Activated B cell treated with CpG ODN at 0.5 μM for 24 hours (primary cell): ENCODE measurements at regions not wholly inside any gene's neighbourhood (a gene's known extent, or its start where the extent isn't known, plus 50 kb on each side); places are given as distances from the start of the nearest gene placed in this dataset.

ENCODE experiments used
- ATAC-seq: fragments of 200-7000 bp; cut with Tn5 transposase; one replicate; pipeline ENCODE4 v1.10.0; 2021; ENCODE audit warnings: low read depth, mild to moderate bottlenecking, moderate library complexity
- CTCF ChIA-PET: fragments of 350-600 bp; sonication (Branson Sonifier 250); formaldehyde crosslinking; loops from one replicate; lab custom pipeline; 2021; ENCODE audit warnings: antibody characterized with exemption; lab: Charles Lee
- POLR2A ChIA-PET: fragments of 350-600 bp; sonication (Branson Sonifier 250); formaldehyde crosslinking; loops from one replicate; lab custom pipeline; 2021; ENCODE audit warnings: antibody characterized with exemption; lab: Charles Lee
- DNase-seq: peaks from one replicate; pipeline ENCODE4 v3.0.0; 2022
- H3K27ac Mint-ChIP-seq: one replicate; pipeline ENCODE4 v1.8.0; 2020; ENCODE audit warnings: mixed read lengths
- H3K27me3 Mint-ChIP-seq: one replicate; pipeline ENCODE4 v1.8.0; 2021; ENCODE audit warnings: mixed read lengths
- H3K36me3 Mint-ChIP-seq: one replicate; pipeline ENCODE4 v1.8.0; 2021; ENCODE audit warnings: low read depth, mixed read lengths
- H3K4me1 Mint-ChIP-seq: one replicate; pipeline ENCODE4 v1.8.0; 2021; ENCODE audit warnings: mixed read lengths
- H3K4me3 Mint-ChIP-seq: one replicate; pipeline ENCODE4 v1.8.0; 2020; ENCODE audit warnings: mild to moderate bottlenecking, mixed read lengths
- H3K9me3 Mint-ChIP-seq: one replicate; pipeline ENCODE4 v1.8.0; 2020; ENCODE audit warnings: mixed read lengths
- intact Hi-C: fragments of 100-400 bp; cut with micrococcal nuclease; formaldehyde crosslinking; loops from one replicate; pipeline ENCODE4 v1.15.1; 2024
- TF ChIP-seq, protein P1 (sequence below): fragments of 200-600 bp; IDR thresholded peaks from one replicate; pipeline ENCODE4 v1.8.0; 2022; ENCODE audit warnings: antibody characterized with exemption, mild to moderate bottlenecking

DNA sequence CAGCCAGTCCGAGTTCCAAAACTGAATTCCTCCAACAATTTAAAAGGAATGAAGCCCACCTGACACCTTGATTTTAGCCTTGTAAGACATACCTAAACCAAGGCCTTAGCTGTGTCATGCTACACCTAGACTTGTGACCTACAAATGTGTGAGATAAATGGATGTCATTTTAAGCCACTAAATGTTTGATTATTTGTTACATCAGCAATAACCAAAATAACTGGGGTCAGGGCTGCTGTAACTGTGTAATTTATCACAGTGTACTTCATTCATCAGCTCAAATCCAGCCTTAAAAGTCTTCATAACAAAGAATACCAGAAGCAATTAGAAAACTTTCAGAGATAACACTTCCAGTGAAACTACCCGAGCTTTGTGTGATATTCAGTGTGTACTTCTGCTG lies 673.0 kb upstream of the ANO3 start:
- H3K36me3 Mint-ChIP-seq = no peaks in the 10 kb centered on the region
- intact Hi-C loops = no loop called here

DNA sequence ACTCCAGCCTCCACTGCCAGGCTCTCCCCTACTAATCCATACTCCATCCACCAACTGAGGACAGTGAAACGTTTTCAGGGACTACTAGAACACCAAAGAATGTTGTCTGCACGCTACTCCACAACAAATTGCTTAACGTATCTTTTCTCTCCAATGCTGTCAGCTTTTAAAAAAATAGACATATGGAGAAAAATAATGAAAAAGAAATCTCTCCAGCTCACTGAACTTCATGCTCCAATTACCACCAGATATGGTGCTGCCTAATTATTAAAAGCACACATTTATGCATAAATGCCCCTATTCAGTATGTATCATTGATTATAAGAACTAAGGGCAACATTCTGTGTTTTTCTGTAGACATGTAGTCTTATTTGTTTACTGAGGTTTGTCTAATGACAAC lies 672.2 kb upstream of the ANO3 start:
- CTCF ChIA-PET = no interaction called here
- no peaks in the 10 kb centered on the region for H3K4me1 Mint-ChIP-seq
- ATAC-seq (no peak), DNase-seq (no peak)
- no peak overlapping the region for H3K27ac Mint-ChIP-seq
- TF ChIP-seq, protein P1, sequence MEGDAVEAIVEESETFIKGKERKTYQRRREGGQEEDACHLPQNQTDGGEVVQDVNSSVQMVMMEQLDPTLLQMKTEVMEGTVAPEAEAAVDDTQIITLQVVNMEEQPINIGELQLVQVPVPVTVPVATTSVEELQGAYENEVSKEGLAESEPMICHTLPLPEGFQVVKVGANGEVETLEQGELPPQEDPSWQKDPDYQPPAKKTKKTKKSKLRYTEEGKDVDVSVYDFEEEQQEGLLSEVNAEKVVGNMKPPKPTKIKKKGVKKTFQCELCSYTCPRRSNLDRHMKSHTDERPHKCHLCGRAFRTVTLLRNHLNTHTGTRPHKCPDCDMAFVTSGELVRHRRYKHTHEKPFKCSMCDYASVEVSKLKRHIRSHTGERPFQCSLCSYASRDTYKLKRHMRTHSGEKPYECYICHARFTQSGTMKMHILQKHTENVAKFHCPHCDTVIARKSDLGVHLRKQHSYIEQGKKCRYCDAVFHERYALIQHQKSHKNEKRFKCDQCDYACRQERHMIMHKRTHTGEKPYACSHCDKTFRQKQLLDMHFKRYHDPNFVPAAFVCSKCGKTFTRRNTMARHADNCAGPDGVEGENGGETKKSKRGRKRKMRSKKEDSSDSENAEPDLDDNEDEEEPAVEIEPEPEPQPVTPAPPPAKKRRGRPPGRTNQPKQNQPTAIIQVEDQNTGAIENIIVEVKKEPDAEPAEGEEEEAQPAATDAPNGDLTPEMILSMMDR = no peak
- POLR2A ChIA-PET = no interaction called here
- no peaks in the 10 kb centered on the region for H3K27me3 Mint-ChIP-seq
- H3K4me3 Mint-ChIP-seq = no peak overlapping the region
- peaks cover 3% of the 10 kb centered on the region for H3K9me3 Mint-ChIP-seq
- intact Hi-C loops = no loop called here
- no peaks in the 10 kb centered on the region for H3K36me3 Mint-ChIP-seq

More for the DNA sequence above, 673.0 kb upstream of the ANO3 start:
- Mint-ChIP-seq H3K4me1 (no peaks in the 10 kb centered on the region), H3K4me3 (no peak overlapping the region), H3K27ac (no peak overlapping the region), H3K27me3 (no peaks in the 10 kb centered on the region), H3K9me3 (peaks cover 3% of the 10 kb centered on the region)
- ChIA-PET CTCF (no interaction called here), POLR2A (no interaction called here)
- DNase-seq (no peak), ATAC-seq (no peak)
- TF ChIP-seq, protein P1 = no peak

DNA sequence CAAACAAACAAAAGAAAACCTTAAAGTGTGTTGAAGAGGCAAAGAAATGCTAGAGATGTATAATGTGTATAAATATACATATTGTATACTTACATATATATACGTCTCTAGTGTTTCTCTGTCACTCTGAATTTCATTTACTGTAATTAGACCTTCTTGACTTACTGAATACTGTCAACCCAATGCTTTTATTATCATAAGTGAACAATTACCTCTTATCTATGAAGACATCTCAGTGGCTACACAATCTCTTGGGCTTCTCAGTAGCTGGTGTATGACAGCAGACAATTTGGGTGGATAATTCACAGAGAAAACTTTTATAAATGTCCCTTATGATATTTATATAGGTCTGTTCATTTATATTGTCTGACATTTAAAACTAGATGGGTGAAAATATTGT lies 664.1 kb upstream of the ANO3 start:
- H3K4me3 Mint-ChIP-seq = no peak overlapping the region
- no peak overlapping the region for H3K27ac Mint-ChIP-seq
- POLR2A ChIA-PET = no interaction called here
- H3K36me3 Mint-ChIP-seq = no peaks in the 10 kb centered on the region
- intact Hi-C loops = no loop called here
- ATAC-seq (no peak), DNase-seq (no peak)
- no peaks in the 10 kb centered on the region for H3K4me1 Mint-ChIP-seq
- no peaks in the 10 kb centered on the region for H3K9me3 Mint-ChIP-seq
- CTCF ChIA-PET = no interaction called here
- TF ChIP-seq, protein P1 = no peak
- H3K27me3 Mint-ChIP-seq = no peaks in the 10 kb centered on the region

DNA sequence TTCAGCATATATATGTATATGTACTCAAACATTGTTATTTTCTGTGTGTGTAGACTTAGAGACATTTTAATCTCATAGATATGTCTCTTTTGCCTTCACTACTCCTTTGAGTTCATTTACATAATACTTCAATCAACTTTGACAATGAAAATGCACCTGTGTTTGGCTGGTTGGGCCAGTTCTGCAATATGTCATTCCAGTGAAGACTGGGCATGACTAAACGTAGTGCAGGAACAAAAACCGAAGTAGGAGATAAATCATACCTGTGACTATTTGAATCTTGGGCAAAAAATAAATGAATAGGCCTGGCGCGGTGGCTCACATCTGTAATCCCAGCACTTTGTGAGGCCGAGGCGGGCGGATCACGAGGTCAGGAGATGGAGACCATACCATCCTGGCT lies 640.0 kb upstream of the ANO3 start:
- H3K36me3 Mint-ChIP-seq = no peaks in the 10 kb centered on the region
- no peak overlapping the region for H3K4me3 Mint-ChIP-seq
- ATAC-seq (no peak), DNase-seq (no peak)
- H3K4me1 Mint-ChIP-seq = no peaks in the 10 kb centered on the region
- POLR2A ChIA-PET = no interaction called here
- H3K9me3 Mint-ChIP-seq = peaks cover 12% of the 10 kb centered on the region
- H3K27ac Mint-ChIP-seq = no peak overlapping the region
- TF ChIP-seq, protein P1 = no peak
- no peaks in the 10 kb centered on the region for H3K27me3 Mint-ChIP-seq
- CTCF ChIA-PET = no interaction called here
- intact Hi-C loops = no loop called here

DNA sequence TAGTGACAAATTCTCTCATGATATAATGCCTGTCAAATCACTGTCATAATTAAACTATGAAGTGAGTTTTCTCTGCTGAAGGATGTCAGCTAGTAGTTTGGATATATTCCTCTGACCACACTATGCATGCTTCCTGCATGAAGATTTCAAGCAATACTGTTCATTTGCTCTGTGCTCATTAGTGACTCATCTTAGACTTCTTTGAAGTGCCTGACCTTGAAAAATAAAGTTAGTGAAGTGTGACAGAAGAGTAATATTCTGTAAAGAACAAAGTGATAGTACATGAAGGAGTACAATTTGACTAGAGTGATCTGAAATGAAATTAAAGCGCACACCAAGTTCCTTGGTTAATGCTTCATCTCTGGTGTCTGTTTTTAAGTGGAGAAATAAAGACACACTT lies 629.5 kb upstream of the ANO3 start:
- Mint-ChIP-seq H3K27me3 (no peaks in the 10 kb centered on the region), H3K36me3 (no peaks in the 10 kb centered on the region), H3K9me3 (peaks cover 2% of the 10 kb centered on the region), H3K27ac (no peak overlapping the region), H3K4me1 (no peaks in the 10 kb centered on the region), H3K4me3 (no peak overlapping the region)
- intact Hi-C loops = no loop called here
- no peak for ATAC-seq
- ChIA-PET POLR2A (no interaction called here), CTCF (no interaction called here)
- TF ChIP-seq, protein P1 = no peak
- no peak for DNase-seq
